Hepatocyte (in vitro differentiated cells): ENCODE measurements at regions not wholly inside any gene's neighbourhood (a gene's known extent, or its start where the extent isn't known, plus 50 kb on each side); places are given as distances from the start of the nearest gene placed in this dataset.
A peak's percentile ranks its signal among the peaks of the same experiment; 100 is the strongest.

Source experiments
- DNase-seq: peaks from one replicate; pipeline ENCODE4 v3.0.0-alpha.2; 2016; ENCODE audit warnings: low spot score
- H2AFZ ChIP-seq: fragments of 200-600 bp; sonication (generic); 2 replicates; pipeline ENCODE4 v1.6.0; 2016; ENCODE audit warnings: antibody characterized with exemption, mild to moderate bottlenecking
- H3K27ac ChIP-seq: fragments of 200-600 bp; sonication (generic); 2 replicates; pipeline ENCODE4 v1.5.1; 2016; ENCODE audit warnings: mild to moderate bottlenecking
- H3K27me3 ChIP-seq: fragments of 200-600 bp; sonication (generic); 2 replicates; pipeline ENCODE4 v1.6.1; 2016
- H3K36me3 ChIP-seq: fragments of 200-600 bp; sonication (generic); replicated peaks from 2 replicates; pipeline ENCODE4 v1.5.1; 2016; ENCODE audit warnings: low read depth; ENCODE audit not compliant: insufficient read depth
- H3K4me1 ChIP-seq: fragments of 200-600 bp; sonication (generic); 2 replicates; pipeline ENCODE4 v1.5.1; 2016; ENCODE audit warnings: mild to moderate bottlenecking, moderate library complexity; ENCODE audit not compliant: insufficient read depth
- H3K4me2 ChIP-seq: fragments of 200-600 bp; sonication (generic); 2 replicates; pipeline ENCODE4 v1.6.0; 2016
- H3K4me3 ChIP-seq: fragments of 200-600 bp; sonication (generic); 2 replicates; pipeline ENCODE4 v1.5.1; 2016; ENCODE audit warnings: mild to moderate bottlenecking
- H3K79me2 ChIP-seq: fragments of 200-600 bp; sonication (generic); 2 replicates; pipeline ENCODE4 v1.6.0; 2017; ENCODE audit warnings: mild to moderate bottlenecking
- H3K9me2 ChIP-seq: fragments of 200-600 bp; sonication (generic); replicated peaks from 2 replicates; pipeline ENCODE4 v1.6.0; 2017; ENCODE audit warnings: mild to moderate bottlenecking; ENCODE audit not compliant: insufficient read depth
- H3K9me3 ChIP-seq: fragments of 200-600 bp; sonication (generic); 2 replicates; pipeline ENCODE4 v1.5.1; 2016; ENCODE audit warnings: low read depth, mild to moderate bottlenecking
- H4K20me1 ChIP-seq: fragments of 200-600 bp; sonication (generic); 2 replicates; pipeline ENCODE4 v1.6.0; 2016; ENCODE audit warnings: mild to moderate bottlenecking; ENCODE audit not compliant: insufficient read depth, poor library complexity, severe bottlenecking
- EZH2 ChIP-seq: fragments of 200-600 bp; sonication (generic); IDR thresholded peaks from 2 replicates; pipeline ENCODE4 v1.6.1; 2016; ENCODE audit warnings: antibody characterized with exemption, mild to moderate bottlenecking, borderline replicate concordance
- EZH2phosphoT487 ChIP-seq: fragments of 200-600 bp; sonication (generic); IDR thresholded peaks from one replicate; pipeline ENCODE4 v1.6.1; 2018; ENCODE audit warnings: antibody characterized with exemption, mild to moderate bottlenecking, low read depth, moderate library complexity; ENCODE audit not compliant: unreplicated experiment, severe bottlenecking
- WGBS: methylation state at CpG from one replicate; pipeline ENCODE4 v1.1.6; 2016; ENCODE audit warnings: low lambda C conversion rate; ENCODE audit errors: missing lambda C conversion rate; 5-methylcytosine and 5-hydroxymethylcytosine counted together
- TF ChIP-seq, protein P1 (sequence below): fragments of 200-600 bp; sonication (generic); IDR thresholded peaks from 2 replicates; pipeline ENCODE4 v1.5.1; 2016; ENCODE audit warnings: antibody characterized with exemption, mild to moderate bottlenecking; ENCODE audit not compliant: poor library complexity

GRCh38 chr17:54662978-54663876 lies 237.4 kb upstream of the TOM1L1 start:
- H3K27ac ChIP-seq = no peak overlapping the region
- H3K36me3 ChIP-seq = no peaks in the 10 kb centered on the region
- H3K9me2 ChIP-seq = no peaks in the 10 kb centered on the region
- H3K79me2 ChIP-seq = no peaks in the 10 kb centered on the region
- TF ChIP-seq EZH2phosphoT487 = no peak
- TF ChIP-seq, protein P1, sequence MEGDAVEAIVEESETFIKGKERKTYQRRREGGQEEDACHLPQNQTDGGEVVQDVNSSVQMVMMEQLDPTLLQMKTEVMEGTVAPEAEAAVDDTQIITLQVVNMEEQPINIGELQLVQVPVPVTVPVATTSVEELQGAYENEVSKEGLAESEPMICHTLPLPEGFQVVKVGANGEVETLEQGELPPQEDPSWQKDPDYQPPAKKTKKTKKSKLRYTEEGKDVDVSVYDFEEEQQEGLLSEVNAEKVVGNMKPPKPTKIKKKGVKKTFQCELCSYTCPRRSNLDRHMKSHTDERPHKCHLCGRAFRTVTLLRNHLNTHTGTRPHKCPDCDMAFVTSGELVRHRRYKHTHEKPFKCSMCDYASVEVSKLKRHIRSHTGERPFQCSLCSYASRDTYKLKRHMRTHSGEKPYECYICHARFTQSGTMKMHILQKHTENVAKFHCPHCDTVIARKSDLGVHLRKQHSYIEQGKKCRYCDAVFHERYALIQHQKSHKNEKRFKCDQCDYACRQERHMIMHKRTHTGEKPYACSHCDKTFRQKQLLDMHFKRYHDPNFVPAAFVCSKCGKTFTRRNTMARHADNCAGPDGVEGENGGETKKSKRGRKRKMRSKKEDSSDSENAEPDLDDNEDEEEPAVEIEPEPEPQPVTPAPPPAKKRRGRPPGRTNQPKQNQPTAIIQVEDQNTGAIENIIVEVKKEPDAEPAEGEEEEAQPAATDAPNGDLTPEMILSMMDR = no peak
- no peak for TF ChIP-seq EZH2
- peak; percentile 4 for DNase-seq
- no peak overlapping the region for H3K4me3 ChIP-seq
- H2AFZ ChIP-seq = no peak overlapping the region
- H4K20me1 ChIP-seq = no peaks in the 10 kb centered on the region
- no peaks in the 10 kb centered on the region for H3K4me1 ChIP-seq
- no peak overlapping the region for H3K4me2 ChIP-seq
- WGBS = 92% methylated on average over 12 of the region's 12 CpGs
- no peaks in the 10 kb centered on the region for H3K9me3 ChIP-seq
- no peaks in the 10 kb centered on the region for H3K27me3 ChIP-seq

DNA sequence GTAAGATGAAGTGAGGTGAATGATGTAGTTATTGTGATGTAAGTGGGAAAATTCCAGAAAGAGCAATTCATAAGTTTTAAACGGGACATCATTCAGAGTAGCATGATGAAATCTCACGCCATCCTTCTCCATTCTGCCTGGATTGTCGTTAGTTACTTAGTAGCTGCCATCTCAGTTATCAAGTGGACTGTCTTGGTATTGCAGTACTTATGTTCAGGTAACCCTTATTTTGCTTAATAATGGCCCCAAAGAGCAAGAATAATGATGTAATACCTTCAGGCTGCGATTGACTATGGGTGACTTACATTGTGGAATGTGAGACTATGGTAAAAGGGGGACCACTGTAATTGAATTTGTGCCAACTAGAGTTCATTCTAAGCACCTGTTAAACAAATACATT lies 234.1 kb upstream of the TOM1L1 start:
- H3K9me2 ChIP-seq = no peaks in the 10 kb centered on the region
- no peak overlapping the region for H3K4me2 ChIP-seq
- H3K36me3 ChIP-seq = no peaks in the 10 kb centered on the region
- H3K27me3 ChIP-seq = no peaks in the 10 kb centered on the region
- no peak for DNase-seq
- H3K4me3 ChIP-seq = no peak overlapping the region
- H4K20me1 ChIP-seq = no peaks in the 10 kb centered on the region
- H3K27ac ChIP-seq = no peak overlapping the region
- H3K4me1 ChIP-seq = no peaks in the 10 kb centered on the region
- TF ChIP-seq, protein P1 = no peak
- TF ChIP-seq EZH2 (no peak), EZH2phosphoT487 (no peak)
- no peak overlapping the region for H2AFZ ChIP-seq
- H3K79me2 ChIP-seq = no peaks in the 10 kb centered on the region
- no peaks in the 10 kb centered on the region for H3K9me3 ChIP-seq
- WGBS = 88% methylated on average over 4 of the region's 4 CpGs

- H3K4me2 ChIP-seq = no peak overlapping the region
- H3K27me3 ChIP-seq = no peaks in the 10 kb centered on the region
- H3K4me3 ChIP-seq = no peak overlapping the region
- DNase-seq = peak; percentile 9
- no peak for TF ChIP-seq EZH2
- TF ChIP-seq, protein P1 = no peak
- no peak for TF ChIP-seq EZH2phosphoT487
- no peaks in the 10 kb centered on the region for H3K9me3 ChIP-seq
- no peaks in the 10 kb centered on the region for H3K79me2 ChIP-seq
- H3K9me2 ChIP-seq = no peaks in the 10 kb centered on the region
- no peak overlapping the region for H2AFZ ChIP-seq
- no peak overlapping the region for H3K27ac ChIP-seq
- H3K36me3 ChIP-seq = no peaks in the 10 kb centered on the region
- H3K4me1 ChIP-seq = no peaks in the 10 kb centered on the region
- H4K20me1 ChIP-seq = no peaks in the 10 kb centered on the region
Measured at GRCh38 chr17:54678158-54678557, 222.5 kb upstream of the TOM1L1 start.
